Spinal cord (tissue), 9 donors: ENCODE measurements at regions not wholly inside any gene's neighbourhood (a gene's known extent, or its start where the extent isn't known, plus 50 kb on each side); places are given as distances from the start of the nearest gene placed in this dataset.

Source experiments
- DNase-seq, 6 donors: peaks; one replicate each; pipeline versions ENCODE4 v3.0.0 to v3.0.0-alpha.2; 2013 to 2015; ENCODE audit warnings: low spot score in 6 of 6, low read depth in 4 of 6
- H3K27ac ChIP-seq: one replicate; pipeline ENCODE4 v1.5.1; 2013; ENCODE audit warnings: low read depth, low read length, control low read depth
- H3K27me3 ChIP-seq: one replicate; pipeline ENCODE4 v1.6.1; 2013; ENCODE audit warnings: low read length; ENCODE audit not compliant: control insufficient read depth, insufficient read depth
- H3K36me3 ChIP-seq: one replicate; pipeline ENCODE4 v1.6.1; 2013; ENCODE audit warnings: low read length; ENCODE audit not compliant: control insufficient read depth, insufficient read depth
- H3K4me1 ChIP-seq: one replicate; pipeline ENCODE4 v1.6.1; 2013; ENCODE audit warnings: low read length; ENCODE audit not compliant: control insufficient read depth, insufficient read depth
- H3K4me3 ChIP-seq: one replicate; pipeline ENCODE4 v1.5.1; 2013; ENCODE audit warnings: low read depth, low read length, control low read depth
- H3K9me3 ChIP-seq: one replicate; pipeline ENCODE4 v1.6.1; 2013; ENCODE audit warnings: low read length; ENCODE audit not compliant: control insufficient read depth, insufficient read depth
- WGBS: methylation state at CpG from one replicate; pipeline ENCODE4 v1.1.5; 2013; ENCODE audit warnings: missing lambda C conversion rate; ENCODE audit not compliant: insufficient coverage; 5-methylcytosine and 5-hydroxymethylcytosine counted together
- donor health status: healthy.

GRCh38 chr7:20026762-20027161, 190.4 kb downstream of the MACC1 start:
- Histone ChIP-seq H3K4me3 (no peak overlapping the region), H3K9me3 (no peaks in the 10 kb centered on the region), H3K27ac (no peak overlapping the region), H3K27me3 (no peaks in the 10 kb centered on the region), H3K4me1 (no peaks in the 10 kb centered on the region), H3K36me3 (no peaks in the 10 kb centered on the region)
- no CpG with 5 or more reads among the region's 4 CpGs for WGBS
- no peak for DNase-seq

DNA sequence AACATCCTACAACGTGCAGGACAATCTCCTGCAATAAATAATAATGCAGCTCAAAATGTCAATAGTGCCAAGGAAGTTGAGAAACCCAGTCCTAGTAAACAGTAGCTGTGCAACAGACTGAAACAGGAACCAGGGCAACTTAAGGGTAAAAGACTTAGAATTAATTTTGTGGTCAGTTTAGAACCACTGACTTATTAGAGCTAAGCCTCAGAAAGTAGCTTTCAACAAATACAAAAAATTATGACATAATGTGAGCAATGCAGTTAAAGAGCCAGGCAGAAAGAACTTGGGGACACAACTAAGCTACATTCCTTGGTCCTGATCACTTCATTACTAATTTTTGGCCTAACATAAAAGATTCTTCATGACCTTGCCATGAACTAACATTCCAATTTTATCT, 195.4 kb downstream of the MACC1 start:
- Histone ChIP-seq H3K36me3 (no peaks in the 10 kb centered on the region), H3K4me1 (no peaks in the 10 kb centered on the region), H3K27me3 (no peaks in the 10 kb centered on the region), H3K9me3 (no peaks in the 10 kb centered on the region), H3K4me3 (no peak overlapping the region), H3K27ac (no peak overlapping the region)
- DNase-seq, result no peak
- WGBS, result no CpG with 5 or more reads among the region's 1 CpG

DNA sequence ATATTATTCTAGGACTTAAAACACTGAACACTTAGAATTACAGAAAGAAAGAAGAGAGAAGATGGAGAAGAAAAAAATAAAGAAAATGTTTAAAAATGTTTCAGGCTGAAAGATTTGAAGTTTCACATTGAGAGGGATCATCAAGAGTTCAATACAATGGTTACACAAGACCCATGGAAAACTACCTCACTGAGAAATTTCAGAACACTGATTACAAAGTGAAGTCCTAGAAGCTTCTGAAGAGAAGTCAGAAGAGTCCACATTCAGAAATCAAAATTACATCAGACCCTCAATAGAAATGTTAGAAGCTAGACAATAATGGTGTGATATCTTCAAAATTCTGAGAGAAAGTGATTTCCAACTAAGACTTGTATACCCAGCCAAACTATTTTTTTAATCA, 196.1 kb downstream of the MACC1 start:
- H3K27me3 ChIP-seq, result no peaks in the 10 kb centered on the region
- DNase-seq, result no peak
- H3K36me3 ChIP-seq, result no peaks in the 10 kb centered on the region
- no peaks in the 10 kb centered on the region for H3K4me1 ChIP-seq
- no peak overlapping the region for H3K27ac ChIP-seq
- H3K4me3 ChIP-seq, result no peak overlapping the region
- no peaks in the 10 kb centered on the region for H3K9me3 ChIP-seq

DNA sequence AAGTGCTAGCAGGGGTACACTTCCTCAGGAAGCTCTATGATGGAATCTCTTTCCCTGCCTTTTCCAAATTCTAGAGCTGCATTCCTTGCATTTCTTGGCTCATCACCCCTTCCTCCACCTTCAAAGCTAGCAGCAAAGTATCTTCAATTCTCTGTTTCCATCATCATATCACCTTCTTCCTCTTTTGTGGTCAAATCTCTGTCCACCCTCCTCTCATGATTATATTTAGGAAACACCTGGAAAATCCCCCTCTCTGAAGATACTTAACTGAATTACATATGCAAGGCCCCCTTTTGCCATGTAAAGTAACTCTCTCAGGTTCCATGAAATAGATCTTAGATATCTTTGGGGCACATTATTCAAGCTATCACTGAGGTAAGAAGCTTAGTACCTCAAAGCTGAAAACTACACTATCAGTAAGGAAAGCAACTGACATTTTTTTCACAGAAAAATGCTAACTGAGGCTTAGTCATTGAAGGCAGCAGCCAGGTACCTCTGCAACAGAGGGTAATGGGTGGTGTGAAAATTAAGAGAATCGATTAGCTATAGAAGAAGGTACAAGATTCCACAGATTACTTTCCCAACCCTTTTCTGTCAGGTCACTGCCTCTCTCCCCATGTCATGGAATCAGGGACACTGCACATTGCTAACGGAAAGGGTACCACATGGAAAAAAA, 197.3 kb downstream of the MACC1 start:
- Histone ChIP-seq H3K9me3 (no peaks in the 10 kb centered on the region), H3K4me1 (no peaks in the 10 kb centered on the region), H3K4me3 (no peak overlapping the region), H3K36me3 (no peaks in the 10 kb centered on the region), H3K27ac (no peak overlapping the region), H3K27me3 (no peaks in the 10 kb centered on the region)
- WGBS, result 100% methylated on average over 1 of the region's 2 CpGs
- no peak for DNase-seq

DNA sequence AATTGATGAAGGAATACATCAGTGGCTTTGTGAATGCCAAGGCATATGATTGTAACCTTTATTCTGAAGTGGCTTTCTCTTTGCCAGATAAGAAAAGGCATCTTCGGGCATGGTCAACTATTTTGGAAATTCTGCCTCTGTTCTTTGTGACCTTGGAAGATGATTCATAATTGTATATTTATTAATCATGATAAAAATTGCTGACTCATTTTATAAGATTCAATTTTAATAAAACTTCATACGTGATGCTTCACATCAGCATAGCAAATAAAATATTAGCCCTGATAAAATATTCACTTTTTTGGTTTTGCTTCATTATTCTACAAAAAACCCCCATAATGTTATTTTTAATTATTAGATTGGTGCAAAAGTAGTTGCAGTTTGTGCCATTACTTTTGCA, 200.5 kb downstream of the MACC1 start:
- Histone ChIP-seq H3K27ac (no peak overlapping the region), H3K9me3 (no peaks in the 10 kb centered on the region), H3K36me3 (no peaks in the 10 kb centered on the region), H3K4me3 (no peak overlapping the region), H3K27me3 (no peaks in the 10 kb centered on the region), H3K4me1 (no peaks in the 10 kb centered on the region)
- WGBS, result no CpG with 5 or more reads among the region's 2 CpGs
- no peak for DNase-seq

GRCh38 chr7:20013536-20013935, 203.6 kb downstream of the MACC1 start:
- DNase-seq, result peak in 2 of 6 donors; percentile 6 to 39
- 70% methylated on average over 2 of the region's 6 CpGs for WGBS
- H3K4me3 ChIP-seq, result no peak overlapping the region

GRCh38 chr7:20012100-20012499, 205.1 kb downstream of the MACC1 start:
- DNase-seq, result no peak
- Histone ChIP-seq H3K9me3 (no peaks in the 10 kb centered on the region), H3K27ac (no peak overlapping the region), H3K4me3 (no peak overlapping the region), H3K36me3 (no peaks in the 10 kb centered on the region), H3K4me1 (no peaks in the 10 kb centered on the region), H3K27me3 (no peaks in the 10 kb centered on the region)
- WGBS, result 73% methylated on average over 1 of the region's 2 CpGs

More at GRCh38 chr7:20013536-20013935, 203.6 kb downstream of the MACC1 start:
- no peaks in the 10 kb centered on the region for H3K4me1 ChIP-seq
- no peak overlapping the region for H3K27ac ChIP-seq
- no peaks in the 10 kb centered on the region for H3K27me3 ChIP-seq
- no peaks in the 10 kb centered on the region for H3K36me3 ChIP-seq
- H3K9me3 ChIP-seq, result no peaks in the 10 kb centered on the region

DNA sequence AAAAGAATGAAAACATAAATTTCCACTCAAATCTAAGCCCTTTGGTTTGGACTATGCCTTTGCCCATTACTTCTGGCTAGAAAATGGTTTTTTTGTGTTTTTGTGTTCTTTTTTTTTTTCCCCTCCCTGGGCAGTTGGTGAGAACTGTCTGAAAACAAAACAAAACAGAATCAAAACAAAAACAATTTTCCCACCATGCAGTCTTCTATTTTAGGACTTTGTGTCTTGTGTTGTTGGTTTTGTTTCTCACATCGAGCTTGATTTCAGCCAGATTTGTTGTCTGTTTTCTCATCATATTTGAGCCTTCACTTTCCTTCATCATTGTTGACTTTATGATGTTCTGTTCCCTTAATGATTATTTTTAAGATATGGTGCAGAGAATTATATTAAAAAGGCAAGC, 206.3 kb downstream of the MACC1 start:
- Histone ChIP-seq H3K27me3 (no peaks in the 10 kb centered on the region), H3K4me3 (no peak overlapping the region), H3K9me3 (no peaks in the 10 kb centered on the region), H3K27ac (no peak overlapping the region), H3K4me1 (no peaks in the 10 kb centered on the region), H3K36me3 (no peaks in the 10 kb centered on the region)
- WGBS, result no CpG with 5 or more reads among the region's 1 CpG
- DNase-seq, result no peak

DNA sequence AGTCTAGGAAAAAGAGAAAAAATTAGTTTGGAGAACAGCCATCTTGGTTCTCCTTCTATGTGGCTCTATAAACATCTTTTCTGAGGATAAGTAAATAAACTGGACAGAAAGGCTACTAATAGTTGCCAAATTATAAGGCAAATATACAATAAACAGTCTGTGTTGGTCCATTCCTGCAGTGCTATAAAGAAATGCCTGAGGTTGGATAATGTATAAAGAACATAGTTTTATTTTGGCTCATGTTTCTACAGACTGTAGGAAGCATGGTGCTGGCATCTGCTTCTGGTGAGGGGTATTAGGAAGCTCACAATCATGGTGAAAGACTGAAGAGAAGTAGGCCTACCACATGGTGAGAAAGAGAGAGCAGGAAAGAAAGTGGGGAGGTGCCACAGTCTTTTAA, 209.7 kb downstream of the MACC1 start:
- Histone ChIP-seq H3K9me3 (no peaks in the 10 kb centered on the region), H3K4me3 (no peak overlapping the region), H3K27me3 (no peaks in the 10 kb centered on the region), H3K36me3 (no peaks in the 10 kb centered on the region), H3K27ac (no peak overlapping the region), H3K4me1 (no peaks in the 10 kb centered on the region)
- DNase-seq, result no peak

DNA sequence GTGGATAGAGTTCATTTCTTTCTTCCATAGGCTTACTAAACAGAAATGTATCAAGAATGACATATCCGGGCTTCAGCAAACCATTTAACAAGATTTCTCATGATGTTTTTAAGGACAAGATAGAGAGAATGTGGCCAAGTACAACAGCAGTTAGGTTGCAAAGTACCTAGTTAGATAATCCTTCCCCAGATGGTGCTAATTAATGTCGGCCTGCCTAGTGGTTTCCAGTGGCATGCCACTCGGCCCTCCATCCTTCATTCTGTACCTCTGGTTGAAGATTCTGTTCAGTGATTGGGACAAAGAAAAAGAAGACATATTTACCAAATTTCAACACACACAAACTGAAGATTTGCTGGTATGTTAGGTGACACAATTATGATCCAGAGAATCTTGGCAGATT, 212.1 kb downstream of the MACC1 start:
- WGBS, result no CpG with 5 or more reads among the region's 3 CpGs
- DNase-seq, result no peak

More for the DNA sequence above, 212.1 kb downstream of the MACC1 start:
- Histone ChIP-seq H3K9me3 (no peaks in the 10 kb centered on the region), H3K4me3 (no peak overlapping the region), H3K27me3 (no peaks in the 10 kb centered on the region), H3K4me1 (no peaks in the 10 kb centered on the region), H3K27ac (no peak overlapping the region), H3K36me3 (no peaks in the 10 kb centered on the region)
